ENCODE measurements at regions not wholly inside any gene's neighbourhood (a gene's known extent, or its start where the extent isn't known, plus 50 kb on each side); places are given as distances from the start of the nearest gene placed in this dataset.

- Mint-ChIP-seq H3K4me3 (no peak overlapping the region), H3K27ac (no peak overlapping the region), H3K36me3 (ENCODE audit: low read depth) (no peaks in the 10 kb centered on the region), H3K27me3 (ENCODE audit: low read depth) (no peaks in the 10 kb centered on the region), H3K4me1 (ENCODE audit: low read depth) (no peaks in the 10 kb centered on the region), H3K9me3 (peaks cover 4% of the 10 kb centered on the region)
- no peak for DNase-seq
- intact Hi-C loops (cut with micrococcal nuclease) = no loop called here
- CTCF ChIA-PET = no interaction called here
Observed at GRCh38 chr4:27844376-27844775, 983.7 kb downstream of the STIM2 start.

GRCh38 chr4:27846951-27847350 is 986.3 kb downstream of the STIM2 start:
- Mint-ChIP-seq H3K36me3 (ENCODE audit: low read depth) (no peaks in the 10 kb centered on the region), H3K27me3 (ENCODE audit: low read depth) (no peaks in the 10 kb centered on the region), H3K4me3 (no peak overlapping the region), H3K9me3 (no peaks in the 10 kb centered on the region), H3K4me1 (ENCODE audit: low read depth) (no peaks in the 10 kb centered on the region), H3K27ac (no peak overlapping the region)
- CTCF ChIA-PET = no interaction called here
- no peak for DNase-seq
- intact Hi-C loops (cut with micrococcal nuclease) = no loop called here

GRCh38 chr4:27861381-27861787 is 1000.7 kb downstream of the STIM2 start:
- no peak overlapping the region for H3K27ac Mint-ChIP-seq
- intact Hi-C loops (cut with micrococcal nuclease) = no loop called here

GRCh38 chr4:27861802-27862201 is 1001.2 kb downstream of the STIM2 start:
- Mint-ChIP-seq H3K4me1 (ENCODE audit: low read depth) (no peaks in the 10 kb centered on the region), H3K36me3 (ENCODE audit: low read depth) (no peaks in the 10 kb centered on the region), H3K27me3 (ENCODE audit: low read depth) (no peaks in the 10 kb centered on the region), H3K27ac (no peak overlapping the region), H3K4me3 (no peak overlapping the region), H3K9me3 (peaks cover 7% of the 10 kb centered on the region)
- DNase-seq = no peak
- CTCF ChIA-PET = no interaction called here
- intact Hi-C loops (cut with micrococcal nuclease) = no loop called here

More at GRCh38 chr4:27861381-27861787, 1000.7 kb downstream of the STIM2 start:
- H3K4me3 Mint-ChIP-seq = no peak overlapping the region
- H3K9me3 Mint-ChIP-seq = peaks cover 7% of the 10 kb centered on the region
- CTCF ChIA-PET = no interaction called here
- no peak for DNase-seq
- H3K36me3 Mint-ChIP-seq (ENCODE audit: low read depth) = no peaks in the 10 kb centered on the region
- H3K27me3 Mint-ChIP-seq (ENCODE audit: low read depth) = no peaks in the 10 kb centered on the region
- H3K4me1 Mint-ChIP-seq (ENCODE audit: low read depth) = no peaks in the 10 kb centered on the region

- Mint-ChIP-seq H3K9me3 (peaks cover 4% of the 10 kb centered on the region), H3K27me3 (ENCODE audit: low read depth) (no peaks in the 10 kb centered on the region), H3K4me3 (no peak overlapping the region), H3K4me1 (ENCODE audit: low read depth) (no peaks in the 10 kb centered on the region), H3K36me3 (ENCODE audit: low read depth) (no peaks in the 10 kb centered on the region), H3K27ac (no peak overlapping the region)
- CTCF ChIA-PET = no interaction called here
- intact Hi-C loops (cut with micrococcal nuclease) = no loop called here
- no peak for DNase-seq
Observed at GRCh38 chr4:27873596-27873995, 1013.0 kb downstream of the STIM2 start.

GRCh38 chr4:27881705-27882104 is 1021.1 kb downstream of the STIM2 start:
- Mint-ChIP-seq H3K27ac (no peak overlapping the region), H3K36me3 (ENCODE audit: low read depth) (no peaks in the 10 kb centered on the region), H3K27me3 (ENCODE audit: low read depth) (no peaks in the 10 kb centered on the region), H3K4me1 (ENCODE audit: low read depth) (no peaks in the 10 kb centered on the region), H3K9me3 (peaks cover 6% of the 10 kb centered on the region), H3K4me3 (no peak overlapping the region)
- CTCF ChIA-PET = no interaction called here
- no peak for DNase-seq
- intact Hi-C loops (cut with micrococcal nuclease) = no loop called here

GRCh38 chr4:27886120-27886519 is 1025.5 kb downstream of the STIM2 start:
- Mint-ChIP-seq H3K27ac (no peak overlapping the region), H3K4me3 (no peak overlapping the region)

GRCh38 chr4:27887646-27888045 is 1027.0 kb downstream of the STIM2 start:
- DNase-seq = no peak
- no peaks in the 10 kb centered on the region for H3K4me1 Mint-ChIP-seq (ENCODE audit: low read depth)
- H3K9me3 Mint-ChIP-seq = peaks cover 4% of the 10 kb centered on the region
- no peaks in the 10 kb centered on the region for H3K27me3 Mint-ChIP-seq (ENCODE audit: low read depth)
- no peak overlapping the region for H3K4me3 Mint-ChIP-seq
- intact Hi-C loops (cut with micrococcal nuclease) = no loop called here
- CTCF ChIA-PET = no interaction called here
- no peak overlapping the region for H3K27ac Mint-ChIP-seq
- no peaks in the 10 kb centered on the region for H3K36me3 Mint-ChIP-seq (ENCODE audit: low read depth)

More at GRCh38 chr4:27886120-27886519, 1025.5 kb downstream of the STIM2 start:
- Mint-ChIP-seq H3K9me3 (peaks cover 4% of the 10 kb centered on the region), H3K27me3 (ENCODE audit: low read depth) (no peaks in the 10 kb centered on the region), H3K4me1 (ENCODE audit: low read depth) (no peaks in the 10 kb centered on the region), H3K36me3 (ENCODE audit: low read depth) (no peaks in the 10 kb centered on the region)
- DNase-seq = no peak
- CTCF ChIA-PET = no interaction called here
- intact Hi-C loops (cut with micrococcal nuclease) = no loop called here

- Mint-ChIP-seq H3K4me1 (ENCODE audit: low read depth) (no peaks in the 10 kb centered on the region), H3K9me3 (peaks cover 4% of the 10 kb centered on the region), H3K27ac (no peak overlapping the region), H3K4me3 (no peak overlapping the region), H3K36me3 (ENCODE audit: low read depth) (no peaks in the 10 kb centered on the region), H3K27me3 (ENCODE audit: low read depth) (no peaks in the 10 kb centered on the region)
- no peak for DNase-seq
- CTCF ChIA-PET = no interaction called here
- intact Hi-C loops (cut with micrococcal nuclease) = no loop called here
Observed at GRCh38 chr4:27888505-27888904, 1027.9 kb downstream of the STIM2 start.

- no peaks in the 10 kb centered on the region for H3K4me1 Mint-ChIP-seq (ENCODE audit: low read depth)
- DNase-seq = no peak
- H3K27ac Mint-ChIP-seq = no peak overlapping the region
- intact Hi-C loops (cut with micrococcal nuclease) = no loop called here
- H3K36me3 Mint-ChIP-seq (ENCODE audit: low read depth) = no peaks in the 10 kb centered on the region
- H3K9me3 Mint-ChIP-seq = peaks cover 4% of the 10 kb centered on the region
- no peak overlapping the region for H3K4me3 Mint-ChIP-seq
- no peaks in the 10 kb centered on the region for H3K27me3 Mint-ChIP-seq (ENCODE audit: low read depth)
- CTCF ChIA-PET = no interaction called here
Observed at GRCh38 chr4:27894951-27895350, 1034.3 kb downstream of the STIM2 start.

- intact Hi-C loops (cut with micrococcal nuclease) = no loop called here
- Mint-ChIP-seq H3K4me3 (no peak overlapping the region), H3K4me1 (ENCODE audit: low read depth) (no peaks in the 10 kb centered on the region), H3K27me3 (ENCODE audit: low read depth) (no peaks in the 10 kb centered on the region), H3K36me3 (ENCODE audit: low read depth) (no peaks in the 10 kb centered on the region), H3K27ac (no peak overlapping the region), H3K9me3 (peaks cover 7% of the 10 kb centered on the region)
- CTCF ChIA-PET = no interaction called here
- no peak for DNase-seq
Observed at GRCh38 chr4:27908356-27908755, 1047.7 kb downstream of the STIM2 start.

GRCh38 chr4:27910227-27910626 is 1049.6 kb downstream of the STIM2 start:
- intact Hi-C loops (cut with micrococcal nuclease) = no loop called here
- Mint-ChIP-seq H3K36me3 (ENCODE audit: low read depth) (no peaks in the 10 kb centered on the region), H3K27ac (no peak overlapping the region), H3K4me3 (no peak overlapping the region), H3K4me1 (ENCODE audit: low read depth) (no peaks in the 10 kb centered on the region), H3K9me3 (peaks cover 7% of the 10 kb centered on the region), H3K27me3 (ENCODE audit: low read depth) (no peaks in the 10 kb centered on the region)
- CTCF ChIA-PET = no interaction called here
- DNase-seq = no peak

GRCh38 chr4:27911047-27911446 is 1050.4 kb downstream of the STIM2 start:
- H3K9me3 Mint-ChIP-seq = peaks cover 7% of the 10 kb centered on the region
- CTCF ChIA-PET = no interaction called here
- no peak overlapping the region for H3K4me3 Mint-ChIP-seq
- H3K27ac Mint-ChIP-seq = no peak overlapping the region
- no peaks in the 10 kb centered on the region for H3K27me3 Mint-ChIP-seq (ENCODE audit: low read depth)
- no peaks in the 10 kb centered on the region for H3K4me1 Mint-ChIP-seq (ENCODE audit: low read depth)
- H3K36me3 Mint-ChIP-seq (ENCODE audit: low read depth) = no peaks in the 10 kb centered on the region
- DNase-seq = no peak
- intact Hi-C loops (cut with micrococcal nuclease) = no loop called here

- no peak overlapping the region for H3K27ac Mint-ChIP-seq
- DNase-seq = no peak
- H3K4me3 Mint-ChIP-seq = no peak overlapping the region
- no peaks in the 10 kb centered on the region for H3K27me3 Mint-ChIP-seq (ENCODE audit: low read depth)
- peaks cover 7% of the 10 kb centered on the region for H3K9me3 Mint-ChIP-seq
- no peaks in the 10 kb centered on the region for H3K4me1 Mint-ChIP-seq (ENCODE audit: low read depth)
- intact Hi-C loops (cut with micrococcal nuclease) = no loop called here
- CTCF ChIA-PET = no interaction called here
- H3K36me3 Mint-ChIP-seq (ENCODE audit: low read depth) = no peaks in the 10 kb centered on the region
Observed at GRCh38 chr4:27913738-27914137, 1053.1 kb downstream of the STIM2 start.
